GM23338 (cell line): ENCODE measurements at regions not wholly inside any gene's neighbourhood (a gene's known extent, or its start where the extent isn't known, plus 50 kb on each side); places are given as distances from the start of the nearest gene placed in this dataset.

Experiments
- ATAC-seq: fragments of 200-7000 bp; cut with Tn5 transposase; 3 replicates; pipeline ENCODE4 v1.9.1; 2020
- DNase-seq: peaks from one replicate; pipeline ENCODE4 v3.0.0-alpha.2; 2015; ENCODE audit warnings: low spot score
- H2AFZ ChIP-seq: fragments of 200-600 bp; sonication (generic); 2 replicates; pipeline ENCODE4 v1.8.0; 2016; ENCODE audit warnings: antibody characterized with exemption, mild to moderate bottlenecking, moderate library complexity
- H3F3A ChIP-seq: fragments of 200-600 bp; sonication (generic); replicated peaks from 2 replicates; pipeline ENCODE4 v1.8.0; 2017; ENCODE audit warnings: antibody characterized with exemption, mixed run types, low read depth
- H3K27ac ChIP-seq: fragments of 200-600 bp; sonication (generic); 2 replicates; pipeline ENCODE4 v1.6.1; 2016; ENCODE audit warnings: low read depth
- H3K27me3 ChIP-seq: fragments of 200-600 bp; sonication (generic); 2 replicates; pipeline ENCODE4 v1.8.0; 2016; ENCODE audit warnings: mild to moderate bottlenecking, mixed run types, moderate library complexity; ENCODE audit not compliant: insufficient read depth
- H3K36me3 ChIP-seq: fragments of 200-600 bp; sonication (generic); 2 replicates; pipeline ENCODE4 v1.8.0; 2016; ENCODE audit warnings: mild to moderate bottlenecking; ENCODE audit not compliant: insufficient read depth
- H3K4me1 ChIP-seq: fragments of 200-600 bp; sonication (generic); 2 replicates; pipeline ENCODE4 v1.8.0; 2016; ENCODE audit warnings: mild to moderate bottlenecking, moderate library complexity; ENCODE audit not compliant: insufficient read depth
- H3K4me2 ChIP-seq: fragments of 200-600 bp; sonication (generic); 2 replicates; pipeline ENCODE4 v1.7.1; 2017; ENCODE audit warnings: mixed run types
- H3K4me3 ChIP-seq: fragments of 200-600 bp; sonication (generic); 2 replicates; pipeline ENCODE4 v1.6.1; 2016; ENCODE audit warnings: mixed run types
- H3K79me2 ChIP-seq: fragments of 200-600 bp; sonication (generic); replicated peaks from 2 replicates; pipeline ENCODE4 v1.8.0; 2017; ENCODE audit warnings: mild to moderate bottlenecking; ENCODE audit not compliant: insufficient read depth
- H3K9me2 ChIP-seq: fragments of 200-600 bp; sonication (generic); 2 replicates; pipeline ENCODE4 v1.8.0; 2017; ENCODE audit not compliant: insufficient read depth
- H4K20me1 ChIP-seq: fragments of 200-600 bp; sonication (generic); replicated peaks from 2 replicates; pipeline ENCODE4 v1.8.0; 2017; ENCODE audit warnings: mild to moderate bottlenecking; ENCODE audit not compliant: insufficient read depth
- H3K27ac Mint-ChIP-seq: 2 replicates; pipeline ENCODE4 v1.8.0; 2020; ENCODE audit warnings: inconsistent platforms, mild to moderate bottlenecking, moderate library complexity, mixed read lengths
- H3K27me3 Mint-ChIP-seq: 3 replicates; pipeline ENCODE4 v1.8.0; 2022; ENCODE audit warnings: low read depth, mild to moderate bottlenecking, moderate library complexity, mixed read lengths, inconsistent platforms; ENCODE audit not compliant: insufficient read depth, poor library complexity
- H3K36me3 Mint-ChIP-seq: 3 replicates; pipeline ENCODE4 v1.8.0; 2021; ENCODE audit warnings: low read depth, mild to moderate bottlenecking, inconsistent platforms, moderate library complexity, mixed read lengths
- H3K4me1 Mint-ChIP-seq: 3 replicates; pipeline ENCODE4 v1.8.0; 2020; ENCODE audit warnings: mild to moderate bottlenecking, inconsistent platforms, mixed read lengths
- H3K4me3 Mint-ChIP-seq: 3 replicates; pipeline ENCODE4 v1.8.0; 2021; ENCODE audit warnings: moderate library complexity, mild to moderate bottlenecking, inconsistent platforms, mixed read lengths
- H3K9me3 Mint-ChIP-seq: 3 replicates; pipeline ENCODE4 v1.8.0; 2020; ENCODE audit warnings: moderate library complexity, mild to moderate bottlenecking, inconsistent platforms, mixed read lengths
- ETS1 ChIP-seq: IDR thresholded peaks from 2 replicates; pipeline ENCODE4 v1.6.1; 2016; ENCODE audit warnings: antibody characterized with exemption
- EZH2 ChIP-seq: fragments of 200-600 bp; sonication (generic); IDR thresholded peaks from one replicate; pipeline ENCODE4 v1.8.0; 2017; ENCODE audit warnings: antibody characterized with exemption, mild to moderate bottlenecking, low read depth; ENCODE audit not compliant: unreplicated experiment
- EZH2phosphoT487 ChIP-seq: fragments of 200-600 bp; sonication (generic); IDR thresholded peaks from one replicate; pipeline ENCODE4 v1.8.1; 2018; ENCODE audit warnings: antibody characterized with exemption; ENCODE audit not compliant: unreplicated experiment
- JUNB ChIP-seq: IDR thresholded peaks from one replicate; pipeline ENCODE4 v1.6.1; 2016; ENCODE audit warnings: antibody characterized with exemption; ENCODE audit not compliant: unreplicated experiment
- NANOG ChIP-seq: IDR thresholded peaks from 2 replicates; pipeline ENCODE4 v1.6.1; 2016; ENCODE audit warnings: antibody characterized with exemption, borderline replicate concordance
- POLR2AphosphoS5 ChIP-seq: IDR thresholded peaks from 2 replicates; pipeline ENCODE4 v1.6.1; 2016; ENCODE audit warnings: antibody characterized with exemption, low read depth
- REST ChIP-seq: IDR thresholded peaks from one replicate; pipeline ENCODE4 v1.6.1; 2018; ENCODE audit warnings: antibody characterized with exemption; ENCODE audit not compliant: unreplicated experiment
- STAT1 ChIP-seq: IDR thresholded peaks from one replicate; pipeline ENCODE4 v1.6.1; 2016; ENCODE audit warnings: antibody characterized with exemption; ENCODE audit not compliant: unreplicated experiment
- ZNF114 ChIP-seq: fragments of 250-450 bp; sonication (Bioruptor Pico); IDR thresholded peaks from 2 replicates; pipeline ENCODE4 v1.5.0; 2020; ENCODE audit warnings: mild to moderate bottlenecking, moderate library complexity
- ZNF331 ChIP-seq: fragments of 250-450 bp; sonication (Bioruptor Pico); IDR thresholded peaks from 2 replicates; pipeline ENCODE4 v1.5.0; 2020; ENCODE audit warnings: low read depth, mild to moderate bottlenecking, moderate library complexity
- ZNF462 ChIP-seq: fragments of 250-450 bp; sonication (Bioruptor Pico); IDR thresholded peaks from 2 replicates; pipeline ENCODE4 v1.5.0; 2020; ENCODE audit warnings: mild to moderate bottlenecking, moderate library complexity

GRCh38 chr4:26233350-26233749, 87.5 kb upstream of the RBPJ start:
- no peak for ATAC-seq
- Mint-ChIP-seq H3K36me3 (no peaks in the 10 kb centered on the region), H3K27me3 (peaks cover under 1% of the 10 kb centered on the region), H3K9me3 (no peaks in the 10 kb centered on the region), H3K4me1 (peaks cover 2% of the 10 kb centered on the region), H3K4me3 (no peak overlapping the region), H3K27ac (no peak overlapping the region)
- DNase-seq = no peak
- Histone ChIP-seq H3K9me2 (peaks cover 5% of the 10 kb centered on the region; the same call in 1 of the 2 replicates), H2AFZ (no peak overlapping the region), H3K36me3 (no peaks in the 10 kb centered on the region), H3K4me3 (no peak overlapping the region), H3K27ac (no peak overlapping the region), H3K4me1 (peaks cover 3% of the 10 kb centered on the region), H4K20me1 (no peaks in the 10 kb centered on the region), H3K4me2 (no peak overlapping the region), H3K27me3 (no peaks in the 10 kb centered on the region), H3F3A (no peaks in the 10 kb centered on the region), H3K79me2 (no peaks in the 10 kb centered on the region)
- TF ChIP-seq NANOG (no peak), STAT1 (no peak), POLR2AphosphoS5 (no peak), EZH2 (no peak), ZNF462 (CRISPR knock-in tag) (no peak), ETS1 (no peak), REST (no peak), ZNF331 (CRISPR knock-in tag) (no peak), JUNB (no peak), EZH2phosphoT487 (no peak), ZNF114 (CRISPR knock-in tag) (no peak)
